GM18511 (cell line): ENCODE measurements at regions not wholly inside any gene's neighbourhood (a gene's known extent, or its start where the extent isn't known, plus 50 kb on each side); places are given as distances from the start of the nearest gene placed in this dataset.
"Not testable (repeated sequence)": the region's sequence is repeated elsewhere in the genome, so short reads cannot be mapped to it uniquely, and the experiment has no call there.

Experiments
- ATAC-seq: cut with Tn5 transposase; IDR thresholded peaks from one replicate; pipeline ENCODE4 v1.9.1; 2021; ENCODE audit warnings: mild to moderate bottlenecking, moderate library complexity; ENCODE audit not compliant: unreplicated experiment

- no peak for ATAC-seq
These were observed 233.1 kb upstream of the FERMT1 start for GRCh38 chr20:6355754-6356451.

- no peak for ATAC-seq
These were observed 226.1 kb upstream of the FERMT1 start for GRCh38 chr20:6348908-6349307.

- no peak for ATAC-seq
These were observed 225.1 kb upstream of the FERMT1 start for GRCh38 chr20:6347916-6348315.

GRCh38 chr20:6341491-6341890, 218.7 kb upstream of the FERMT1 start:
- ATAC-seq: no peak

- no peak for ATAC-seq
These were observed 216.3 kb upstream of the FERMT1 start for GRCh38 chr20:6339176-6339575.

GRCh38 chr20:6333110-6333509, 210.3 kb upstream of the FERMT1 start:
- ATAC-seq: no peak

GRCh38 chr20:6321235-6321634, 198.4 kb upstream of the FERMT1 start:
- not testable (repeated sequence) for ATAC-seq

- ATAC-seq: no peak
These were observed 189.2 kb upstream of the FERMT1 start for GRCh38 chr20:6311841-6312655.

- no peak for ATAC-seq
These were observed 188.3 kb upstream of the FERMT1 start for GRCh38 chr20:6311097-6311496.

GRCh38 chr20:6305536-6305935, 182.7 kb upstream of the FERMT1 start:
- no peak for ATAC-seq

- no peak for ATAC-seq
These were observed 179.2 kb upstream of the FERMT1 start for GRCh38 chr20:6302041-6302440.

GRCh38 chr20:6299456-6299855, 176.6 kb upstream of the FERMT1 start:
- ATAC-seq: no peak

GRCh38 chr20:6298049-6298448, 175.2 kb upstream of the FERMT1 start:
- ATAC-seq: no peak

GRCh38 chr20:6295867-6296256, 173.0 kb upstream of the FERMT1 start:
- no peak for ATAC-seq

- no peak for ATAC-seq
These were observed 172.5 kb upstream of the FERMT1 start for GRCh38 chr20:6295127-6295866.

GRCh38 chr20:6287471-6287870, 164.6 kb upstream of the FERMT1 start:
- no peak for ATAC-seq

- ATAC-seq: no peak
These were observed 159.8 kb upstream of the FERMT1 start for GRCh38 chr20:6282642-6283041.

- ATAC-seq: no peak
These were observed 154.9 kb upstream of the FERMT1 start for GRCh38 chr20:6277661-6278240.

- not testable (repeated sequence) for ATAC-seq
These were observed 147.6 kb upstream of the FERMT1 start for GRCh38 chr20:6270404-6270803.

- ATAC-seq: no peak
These were observed 146.5 kb upstream of the FERMT1 start for GRCh38 chr20:6269168-6269873.
